ENCODE measurements at regions not wholly inside any gene's neighbourhood (a gene's known extent, or its start where the extent isn't known, plus 50 kb on each side); places are given as distances from the start of the nearest gene placed in this dataset.

- no peak overlapping the region for H3K27ac ChIP-seq (ENCODE audit: insufficient read depth, low read depth, low read length)
- CTCF ChIA-PET = no interaction called here
- no peak overlapping the region for H3K4me3 ChIP-seq (replicated peaks in 1 of 3; ENCODE audit: insufficient read depth in 1 of 3, low read depth in 1 of 3, low read length in 3 of 3)
- no peaks in the 10 kb centered on the region for H3K9me1 ChIP-seq (replicated peaks; ENCODE audit: control insufficient read depth, extremely low read depth, insufficient read depth, low read length)
- FAIRE-seq = no peak
- POLR2A ChIA-PET = no interaction called here
- intact Hi-C loops (cut with micrococcal nuclease) = no loop called here
- no peaks in the 10 kb centered on the region for H4K20me1 ChIP-seq (replicated peaks; ENCODE audit: control insufficient read depth, extremely low read depth, insufficient read depth, low read length)
- TF ChIP-seq POLR2A (IDR thresholded peaks at IDR 0.05; ENCODE audit: low read depth, low read length) (no peak), POLR2AphosphoS5 (IDR thresholded peaks at IDR 0.05; ENCODE audit: insufficient read depth, low read depth, low read length) (no peak), CTCF (IDR thresholded peaks at IDR 0.05; ENCODE audit: extremely low read depth in 1 of 2, insufficient read depth in 1 of 2, low read depth in 1 of 2, low read length in 2 of 2) (no peak), MAX (IDR thresholded peaks at IDR 0.05; ENCODE audit: insufficient read depth, insufficient read length) (no peak), JUN (IDR thresholded peaks at IDR 0.05; ENCODE audit: borderline replicate concordance, insufficient read depth, insufficient read length, low read depth) (no peak), GATA2 (IDR thresholded peaks at IDR 0.05; ENCODE audit: insufficient read depth, insufficient read length, low read depth, low read length) (no peak), FOS (IDR thresholded peaks at IDR 0.05; ENCODE audit: borderline replicate concordance, insufficient read depth, low read length) (no peak), MYC (IDR thresholded peaks at IDR 0.05; ENCODE audit: low read depth, low read length) (no peak), EZH2 (IDR thresholded peaks at IDR 0.05; ENCODE audit: borderline replicate concordance, low read depth, low read length, severe bottlenecking) (no peak)
- H2AFZ ChIP-seq (ENCODE audit: low read depth, low read length) = no peak overlapping the region
- H3K9ac ChIP-seq (replicated peaks; ENCODE audit: extremely low read depth, insufficient read depth, low read length) = no peak overlapping the region
- peaks cover 2% of the 10 kb centered on the region for H3K9me3 ChIP-seq (replicated peaks; ENCODE audit: control insufficient read depth, insufficient read depth, low read length)
- dilution Hi-C loops (cut with MboI; ENCODE audit: extremely low pct_ligation_motif_present, low sequenced_read_pairs) = no loop called here
- no peaks in the 10 kb centered on the region for H3K36me3 ChIP-seq (ENCODE audit: control insufficient read depth in 2 of 2, extremely low read depth in 1 of 2, insufficient read depth in 2 of 2, low read length in 2 of 2)
- no peak for DNase-seq (ENCODE audit: low read depth, low spot score)
- H3K79me2 ChIP-seq (ENCODE audit: control insufficient read depth, insufficient read depth, low read length) = no peaks in the 10 kb centered on the region
- H3K4me1 ChIP-seq (ENCODE audit: control insufficient read depth, extremely low read depth, insufficient read depth, low read length) = no peaks in the 10 kb centered on the region
- BruUV-seq (replicated peaks) = no TSS peak
- no peaks in the 10 kb centered on the region for H3K27me3 ChIP-seq (ENCODE audit: control insufficient read depth in 2 of 2, insufficient read depth in 2 of 2, low read length in 2 of 2)
- no peak overlapping the region for H3K4me2 ChIP-seq (ENCODE audit: insufficient read depth, low read length)
These were observed 184.7 kb downstream of the SOX9 start for GRCh38 chr17:72305472-72305871.
